C4-2B (cell line): ENCODE measurements at regions not wholly inside any gene's neighbourhood (a gene's known extent, or its start where the extent isn't known, plus 50 kb on each side); places are given as distances from the start of the nearest gene placed in this dataset.

Experiments used
- H3K27ac ChIP-seq: fragments of 450-650 bp; 2 replicates; pipeline ENCODE4 v1.5.1; 2017
- CTCF ChIP-seq: fragments of 450-650 bp; conservative IDR thresholded peaks from 2 replicates; pipeline ENCODE4 v1.5.1; 2017; ENCODE audit warnings: mild to moderate bottlenecking
- ZFX ChIP-seq: fragments of 450-650 bp; IDR thresholded peaks from 2 replicates; pipeline ENCODE4 v1.6.1; 2017

- TF ChIP-seq ZFX (no peak), CTCF (no peak)
Observed at GRCh38 chr17:6893382-6894205, 62.1 kb upstream of the TEKT1 start.

GRCh38 chr17:6894206-6894528, 62.6 kb upstream of the TEKT1 start:
- no peak overlapping the region for H3K27ac ChIP-seq
- TF ChIP-seq CTCF (peak; percentile 62), ZFX (no peak)

More at GRCh38 chr17:6893382-6894205, 62.1 kb upstream of the TEKT1 start:
- H3K27ac ChIP-seq, result no peak overlapping the region

GRCh38 chr17:6901086-6901485, 69.6 kb upstream of the TEKT1 start:
- H3K27ac ChIP-seq, result no peak overlapping the region
- TF ChIP-seq ZFX (no peak), CTCF (no peak)

GRCh38 chr17:6903326-6903900, 71.9 kb upstream of the TEKT1 start:
- no peak overlapping the region for H3K27ac ChIP-seq
- TF ChIP-seq ZFX (no peak), CTCF (no peak)

- no peak overlapping the region for H3K27ac ChIP-seq
- TF ChIP-seq CTCF, result no peak
- no peak for TF ChIP-seq ZFX
Observed at GRCh38 chr17:6908807-6909206, 77.3 kb upstream of the TEKT1 start.

- no peak overlapping the region for H3K27ac ChIP-seq
- TF ChIP-seq ZFX (no peak), CTCF (peak; percentile 87)
Observed at GRCh38 chr17:6910987-6911603, 79.6 kb upstream of the TEKT1 start.
